Ishikawa (cell line): ENCODE measurements at regions not wholly inside any gene's neighbourhood (a gene's known extent, or its start where the extent isn't known, plus 50 kb on each side); places are given as distances from the start of the nearest gene placed in this dataset.

Experiments
- CREB1 ChIP-seq: IDR thresholded peaks from 2 replicates; pipeline ENCODE4 v1.6.1; 2012; ENCODE audit warnings: low read depth
- EP300 ChIP-seq: IDR thresholded peaks from 2 replicates; pipeline ENCODE4 v1.6.1; 2012; ENCODE audit warnings: borderline replicate concordance
- MAX ChIP-seq: IDR thresholded peaks from 2 replicates; pipeline ENCODE4 v1.6.1; 2012

- TF ChIP-seq MAX (no peak), CREB1 (no peak), EP300 (no peak)
These were observed 396.1 kb downstream of the MAN2A1 start for GRCh38 chr5:110085826-110086225.
